GM21737 (cell line): ENCODE measurements at regions not wholly inside any gene's neighbourhood (a gene's known extent, or its start where the extent isn't known, plus 50 kb on each side); places are given as distances from the start of the nearest gene placed in this dataset.

Experiments used
- ATAC-seq: cut with Tn5 transposase; IDR thresholded peaks from one replicate; pipeline ENCODE4 v1.9.1; 2021; ENCODE audit warnings: mild to moderate bottlenecking, moderate library complexity; ENCODE audit not compliant: unreplicated experiment

GRCh38 chr4:17339376-17339775 is 172.5 kb downstream of the QDPR start:
- no peak for ATAC-seq

GRCh38 chr4:17336986-17337385 is 174.9 kb downstream of the QDPR start:
- no peak for ATAC-seq

GRCh38 chr4:17336524-17336961 is 175.3 kb downstream of the QDPR start:
- no peak for ATAC-seq

GRCh38 chr4:17336069-17336468 is 175.8 kb downstream of the QDPR start:
- ATAC-seq, result no peak

GRCh38 chr4:17335371-17335770 is 176.5 kb downstream of the QDPR start:
- no peak for ATAC-seq

- no peak for ATAC-seq
Measured at GRCh38 chr4:17332478-17332877, 179.4 kb downstream of the QDPR start.

GRCh38 chr4:17329046-17329445 is 182.8 kb downstream of the QDPR start:
- no peak for ATAC-seq

- ATAC-seq, result no peak
Measured at GRCh38 chr4:17328141-17328815, 183.6 kb downstream of the QDPR start.

GRCh38 chr4:17327591-17327990 is 184.3 kb downstream of the QDPR start:
- no peak for ATAC-seq

- no peak for ATAC-seq
Measured at GRCh38 chr4:17326756-17327155, 185.1 kb downstream of the QDPR start.

GRCh38 chr4:17325098-17325497 is 186.8 kb downstream of the QDPR start:
- no peak for ATAC-seq

- ATAC-seq, result no peak
Measured at GRCh38 chr4:17324386-17324830, 187.5 kb downstream of the QDPR start.

GRCh38 chr4:17323554-17324385 is 188.1 kb downstream of the QDPR start:
- no peak for ATAC-seq

- no peak for ATAC-seq
Measured at GRCh38 chr4:17322514-17322913, 189.4 kb downstream of the QDPR start.

GRCh38 chr4:17320046-17320445 is 191.8 kb downstream of the QDPR start:
- no peak for ATAC-seq

GRCh38 chr4:17317526-17317925 is 194.4 kb downstream of the QDPR start:
- no peak for ATAC-seq

- ATAC-seq, result no peak
Measured at GRCh38 chr4:17316566-17316965, 195.3 kb downstream of the QDPR start.

- ATAC-seq, result no peak
Measured at GRCh38 chr4:17315459-17315858, 196.4 kb downstream of the QDPR start.

GRCh38 chr4:17313194-17313593 is 198.7 kb downstream of the QDPR start:
- ATAC-seq, result no peak

- ATAC-seq, result no peak
Measured at GRCh38 chr4:17310269-17310652, 201.6 kb downstream of the QDPR start.

- ATAC-seq, result no peak
Measured at GRCh38 chr4:17309567-17310268, 202.2 kb downstream of the QDPR start.

- ATAC-seq, result no peak
Measured at GRCh38 chr4:17301869-17302268, 210.0 kb downstream of the QDPR start.
